Kidney (tissue), 13 donors: ENCODE measurements at regions not wholly inside any gene's neighbourhood (a gene's known extent, or its start where the extent isn't known, plus 50 kb on each side); places are given as distances from the start of the nearest gene placed in this dataset.

Source experiments
- DNase-seq, 5 donors: peaks; one replicate each; pipeline ENCODE4 v3.0.0-alpha.2; 2013 to 2020
- FAIRE-seq: peaks from 2 replicates; lab custom pipeline; 2012; peaks lifted over from hg19 to GRCh38; lab: Jason Lieb, UNC
- H3K27ac ChIP-seq, 2 donors: one replicate each; pipeline ENCODE4 v1.7.0; 2013; ENCODE audit warnings: low read depth in 2 of 2, low read length in 2 of 2, inconsistent platforms in 1 of 2
- H3K27me3 ChIP-seq: one replicate; pipeline ENCODE4 v1.7.1; 2013; ENCODE audit warnings: low read length, inconsistent platforms; ENCODE audit not compliant: control insufficient read depth, insufficient read depth
- H3K36me3 ChIP-seq, 3 donors: one replicate each; pipeline versions ENCODE4 v1.7.0 to v1.7.1; 2013; ENCODE audit warnings: low read length in 3 of 3, control low read depth in 1 of 3, inconsistent platforms in 1 of 3; ENCODE audit not compliant: insufficient read depth in 3 of 3, control insufficient read depth in 2 of 3
- H3K4me1 ChIP-seq, 3 donors: one replicate each; pipeline versions ENCODE4 v1.7.0 to v1.7.1; 2013; ENCODE audit warnings: low read length in 3 of 3, inconsistent platforms in 1 of 3, low read depth in 1 of 3; ENCODE audit not compliant: control insufficient read depth in 2 of 3, insufficient read depth in 2 of 3
- H3K4me3 ChIP-seq, 3 donors: one replicate each; pipeline versions ENCODE4 v1.7.0 to v1.8.1; 2013; ENCODE audit warnings: low read length in 3 of 3, control low read depth in 1 of 3, inconsistent platforms in 1 of 3
- H3K9ac ChIP-seq, 3 donors: one replicate each; pipeline versions ENCODE4 v1.7.0 to v1.7.1; 2013; ENCODE audit warnings: low read length in 3 of 3, control low read depth in 1 of 3, inconsistent platforms in 1 of 3
- H3K9me3 ChIP-seq, 3 donors: one replicate each; pipeline versions ENCODE4 v1.7.0 to v1.7.1; 2013; ENCODE audit warnings: low read length in 3 of 3, control low read depth in 1 of 3, inconsistent platforms in 1 of 3; ENCODE audit not compliant: control insufficient read depth in 2 of 3, insufficient read depth in 1 of 3
- CTCF ChIP-seq: IDR thresholded peaks from 3 replicates; pipeline ENCODE4 v1.5.1; 2012; ENCODE audit warnings: mild to moderate bottlenecking, moderate library complexity, borderline replicate concordance; ENCODE audit not compliant: insufficient read depth; ENCODE audit errors: extremely low read depth
- intact Hi-C: fragments of 100-400 bp; cut with DNase I; formaldehyde crosslinking; loops from one replicate; pipeline ENCODE4 v1.11.1; 2022
- donor health status: control.
- donor health status: control.
- donor health status: control.
- donor health status: control.
- donor health status: control.
- donor health status: DM: yes; HTN: yes; CAD: no.
- donor health status: Normal renal cell carcinoma (clear cell type).

DNA sequence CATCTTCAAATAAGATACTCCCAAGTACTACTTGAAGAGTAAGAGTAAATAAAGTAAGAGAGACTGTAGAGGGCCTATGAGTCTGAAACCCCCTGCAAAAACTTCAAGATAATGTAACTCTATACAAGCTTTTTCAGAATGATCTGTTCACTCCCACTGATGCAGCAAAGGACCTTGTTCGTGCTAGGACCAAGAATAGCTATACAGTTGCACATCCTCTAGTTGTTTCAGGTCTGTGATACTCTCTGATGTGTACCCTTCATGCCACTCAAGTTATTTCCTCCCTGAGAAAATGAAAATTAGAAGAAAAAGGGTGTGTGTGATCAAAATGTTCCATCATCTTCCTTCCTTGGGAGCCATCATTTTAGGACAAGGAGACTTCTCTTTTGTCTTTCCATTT is 204.4 kb downstream of the ALX1 start:
- Histone ChIP-seq H3K27me3 (no peaks in the 10 kb centered on the region), H3K9ac (no peak overlapping the region), H3K36me3 (no peaks in the 10 kb centered on the region), H3K27ac (no peak overlapping the region), H3K9me3 (no peaks in the 10 kb centered on the region), H3K4me1 (no peaks in the 10 kb centered on the region), H3K4me3 (no peak overlapping the region)
- peak in 1 of 5 donors; percentile 32 for DNase-seq
- intact Hi-C loops: no loop called here
- FAIRE-seq: no peak
- TF ChIP-seq CTCF: no peak

- intact Hi-C loops: no loop called here
- H3K4me1 ChIP-seq: no peaks in the 10 kb centered on the region
- no peak for DNase-seq
- H3K9ac ChIP-seq: no peak overlapping the region
- no peaks in the 10 kb centered on the region for H3K27me3 ChIP-seq
- no peaks in the 10 kb centered on the region for H3K9me3 ChIP-seq
- H3K27ac ChIP-seq: no peak overlapping the region
- no peaks in the 10 kb centered on the region for H3K36me3 ChIP-seq
- no peak overlapping the region for H3K4me3 ChIP-seq
- FAIRE-seq: no peak
- TF ChIP-seq CTCF: no peak
Measured at GRCh38 chr12:85489194-85489593, 209.2 kb downstream of the ALX1 start.

DNA sequence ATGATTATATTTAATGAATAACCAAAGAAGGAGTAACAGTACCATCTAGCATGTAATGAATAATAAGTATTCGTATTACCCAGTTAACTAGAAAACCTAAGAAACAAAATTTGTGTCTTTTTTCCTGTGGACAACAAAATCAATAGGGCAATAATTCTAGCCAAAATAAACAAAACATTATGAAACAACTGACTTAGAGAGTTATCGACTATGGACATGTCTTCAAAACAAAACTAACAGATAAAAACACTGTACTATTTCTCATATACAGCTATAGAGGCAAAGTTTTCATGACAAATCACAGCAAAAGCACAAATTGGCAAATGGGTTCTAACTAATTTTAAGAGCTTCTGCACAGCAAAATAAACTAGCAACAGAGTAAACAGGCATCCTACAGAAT is 224.1 kb downstream of the ALX1 start:
- Histone ChIP-seq H3K9ac (no peak overlapping the region), H3K4me1 (no peaks in the 10 kb centered on the region), H3K36me3 (no peaks in the 10 kb centered on the region), H3K27me3 (no peaks in the 10 kb centered on the region), H3K9me3 (no peaks in the 10 kb centered on the region), H3K27ac (no peak overlapping the region), H3K4me3 (no peak overlapping the region)
- FAIRE-seq: no peak
- intact Hi-C loops: no loop called here
- TF ChIP-seq CTCF: no peak
- no peak for DNase-seq

- Histone ChIP-seq H3K4me3 (no peak overlapping the region), H3K9ac (no peak overlapping the region), H3K4me1 (no peaks in the 10 kb centered on the region), H3K36me3 (no peaks in the 10 kb centered on the region), H3K9me3 (no peaks in the 10 kb centered on the region), H3K27ac (no peak overlapping the region), H3K27me3 (no peaks in the 10 kb centered on the region)
- no peak for FAIRE-seq
- no peak for TF ChIP-seq CTCF
- DNase-seq: no peak
- intact Hi-C loops: no loop called here
Measured at GRCh38 chr12:85504624-85505023, 224.6 kb downstream of the ALX1 start.
